CD4-positive, alpha-beta memory T cell (primary cell): ENCODE measurements at regions not wholly inside any gene's neighbourhood (a gene's known extent, or its start where the extent isn't known, plus 50 kb on each side); places are given as distances from the start of the nearest gene placed in this dataset.

Source experiments
- CTCF ChIA-PET: fragments of 350-600 bp; sonication (Branson Sonifier 250); formaldehyde crosslinking; loops from one replicate; lab custom pipeline; 2021; ENCODE audit warnings: inconsistent platforms; ENCODE audit not compliant: partially characterized antibody; lab: Charles Lee
- POLR2A ChIA-PET: fragments of 350-600 bp; sonication (Branson Sonifier 250); formaldehyde crosslinking; loops from one replicate; lab custom pipeline; 2021; ENCODE audit not compliant: partially characterized antibody; lab: Charles Lee
- DNase-seq, 5 donors: peaks; one replicate each; pipeline versions ENCODE4 v3.0.0 to v3.0.0-alpha.2; 2020 to 2022; ENCODE audit warnings: mixed read lengths in 1 of 5
- H3K27ac ChIP-seq: one replicate; pipeline ENCODE4 v1.7.0; 2013; ENCODE audit warnings: low read depth, low read length
- H3K27me3 ChIP-seq: 2 replicates; pipeline ENCODE4 v1.7.0; 2013; ENCODE audit warnings: mild to moderate bottlenecking, low read length, moderate library complexity; ENCODE audit not compliant: insufficient read depth
- H3K36me3 ChIP-seq: 2 replicates; pipeline ENCODE4 v1.7.0; 2013; ENCODE audit warnings: mild to moderate bottlenecking, low read length, moderate library complexity; ENCODE audit not compliant: insufficient read depth
- H3K4me1 ChIP-seq: 2 replicates; pipeline ENCODE4 v1.7.0; 2013; ENCODE audit warnings: mild to moderate bottlenecking, low read length, moderate library complexity; ENCODE audit not compliant: insufficient read depth
- H3K4me3 ChIP-seq, 2 donors: one replicate each; pipeline ENCODE4 v1.7.0; 2013; ENCODE audit warnings: low read length in 2 of 2, mild to moderate bottlenecking in 1 of 2
- H3K9me3 ChIP-seq, 2 donors: one replicate each; pipeline ENCODE4 v1.7.0; 2013; ENCODE audit warnings: low read length in 2 of 2, control low read depth in 1 of 2; ENCODE audit not compliant: control insufficient read depth in 1 of 2
- H3K27ac Mint-ChIP-seq, 7 donors: one replicate each; pipeline ENCODE4 v1.8.0; 2020 to 2021; ENCODE audit warnings: mixed read lengths in 7 of 7, mild to moderate bottlenecking in 6 of 7, inconsistent platforms in 3 of 7, moderate library complexity in 3 of 7
- H3K27me3 Mint-ChIP-seq, 2 donors: one replicate each; pipeline ENCODE4 v1.8.0; 2020 to 2021; ENCODE audit warnings: mixed read lengths in 2 of 2
- H3K36me3 Mint-ChIP-seq, 2 donors: one replicate each; pipeline ENCODE4 v1.8.0; 2020 to 2021; ENCODE audit warnings: mixed read lengths in 2 of 2, inconsistent platforms in 1 of 2, mild to moderate bottlenecking in 1 of 2
- H3K4me1 Mint-ChIP-seq, 4 donors: one replicate each; pipeline ENCODE4 v1.8.0; 2020 to 2021; ENCODE audit warnings: mixed read lengths in 4 of 4, mild to moderate bottlenecking in 1 of 4
- H3K4me3 Mint-ChIP-seq, 8 donors: one replicate each; pipeline ENCODE4 v1.8.0; 2020 to 2021; ENCODE audit warnings: mixed read lengths in 8 of 8, mild to moderate bottlenecking in 7 of 8, moderate library complexity in 6 of 8, inconsistent platforms in 3 of 8
- H3K9me3 Mint-ChIP-seq, 8 donors: one replicate each; pipeline ENCODE4 v1.8.0; 2020 to 2021; ENCODE audit warnings: mixed read lengths in 8 of 8, mild to moderate bottlenecking in 5 of 8, inconsistent platforms in 3 of 8, moderate library complexity in 1 of 8
- intact Hi-C: fragments of 100-400 bp; cut with micrococcal nuclease; formaldehyde crosslinking; loops from one replicate; pipeline ENCODE4 v1.15.1; 2023

GRCh38 chr10:88089498-88089897, 226.1 kb downstream of the PTEN start:
- no peaks in the 10 kb centered on the region for H3K27me3 Mint-ChIP-seq
- intact Hi-C loops, result no loop called here
- no peaks in the 10 kb centered on the region for H3K27me3 ChIP-seq
- H3K9me3 ChIP-seq, result no peaks in the 10 kb centered on the region
- DNase-seq, result no peak
- ChIA-PET POLR2A (interaction anchor here (0.7 to 4.7 kb wide), 2 partner anchors 23 to 227 kb away, joined by 3 to 66 read pairs; partner anchors contain the start of genes KLLN and PTEN), CTCF (interaction anchor here (1.2 to 1.3 kb wide), 2 partner anchors 25 to 28 kb away, joined by 3 to 4 read pairs; no protein-coding TSS in a partner anchor)
- no peak overlapping the region for H3K27ac ChIP-seq
- peaks cover 0 to 4% of the 10 kb centered on the region in 2 donors for H3K36me3 Mint-ChIP-seq
- peak overlapping the region in 1 of 8 donors; percentile 71 for H3K4me3 Mint-ChIP-seq
- no peak overlapping the region for H3K4me3 ChIP-seq
- H3K36me3 ChIP-seq, result no peaks in the 10 kb centered on the region
- peaks cover 36 to 46% (median 42%) of the 10 kb centered on the region in 4 donors for H3K4me1 Mint-ChIP-seq
- H3K9me3 Mint-ChIP-seq, result peaks cover 0 to 4% (median 0%) of the 10 kb centered on the region in 8 donors
- peak overlapping the region in 5 of 7 donors; percentile 24 to 94 (median 91) for H3K27ac Mint-ChIP-seq
- H3K4me1 ChIP-seq, result peaks cover 39% of the 10 kb centered on the region

GRCh38 chr10:88090568-88091214, 227.3 kb downstream of the PTEN start:
- peaks cover 0 to 4% (median 0%) of the 10 kb centered on the region in 8 donors for H3K9me3 Mint-ChIP-seq
- Histone ChIP-seq H3K36me3 (no peaks in the 10 kb centered on the region), H3K9me3 (no peaks in the 10 kb centered on the region), H3K4me3 (no peak overlapping the region), H3K4me1 (peaks cover 39% of the 10 kb centered on the region), H3K27me3 (no peaks in the 10 kb centered on the region), H3K27ac (peak overlapping the region; percentile 34)
- ChIA-PET CTCF (interaction anchor here (0.9 to 3.2 kb wide), 22 partner anchors 12 to 298 kb away, joined by 3 to 27 read pairs (median 4); partner anchors contain the start of genes KLLN and PTEN), POLR2A (interaction anchor here (0.8 to 4.7 kb wide), 9 partner anchors 24 to 299 kb away, joined by 3 to 66 read pairs (median 8); partner anchors contain the start of genes ATAD1, KLLN and PTEN)
- H3K27ac Mint-ChIP-seq, result peak overlapping the region; percentile 82 to 94 (median 92)
- peak overlapping the region in 6 of 8 donors; percentile 2 to 80 (median 60) for H3K4me3 Mint-ChIP-seq
- H3K36me3 Mint-ChIP-seq, result no peaks in the 10 kb centered on the region
- no peaks in the 10 kb centered on the region for H3K27me3 Mint-ChIP-seq
- peaks cover 40 to 47% (median 44%) of the 10 kb centered on the region in 4 donors for H3K4me1 Mint-ChIP-seq
- intact Hi-C loops, result loop anchor here (1.0 to 10.0 kb wide), 5 partner anchors 24 to 298 kb away; no protein-coding TSS in a partner anchor
- no peak for DNase-seq

GRCh38 chr10:88091490-88092061, 228.2 kb downstream of the PTEN start:
- peak overlapping the region; percentile 82 to 94 (median 92) for H3K27ac Mint-ChIP-seq
- ChIA-PET POLR2A (interaction anchor here (0.7 to 4.7 kb wide), 12 partner anchors 25 to 491 kb away, joined by 3 to 66 read pairs (median 4); partner anchors contain the start of genes ATAD1, KLLN, PTEN and RNLS), CTCF (interaction anchor here (0.9 to 3.2 kb wide), 23 partner anchors 13 to 298 kb away, joined by 3 to 27 read pairs (median 5); partner anchors contain the start of genes KLLN and PTEN)
- Histone ChIP-seq H3K9me3 (no peaks in the 10 kb centered on the region), H3K36me3 (no peaks in the 10 kb centered on the region), H3K4me1 (peaks cover 39% of the 10 kb centered on the region), H3K4me3 (no peak overlapping the region), H3K27me3 (no peaks in the 10 kb centered on the region), H3K27ac (peak overlapping the region; percentile 34)
- peaks cover 40 to 47% (median 44%) of the 10 kb centered on the region in 4 donors for H3K4me1 Mint-ChIP-seq
- H3K4me3 Mint-ChIP-seq, result peak overlapping the region in 6 of 8 donors; percentile 2 to 80 (median 62)
- no peaks in the 10 kb centered on the region for H3K27me3 Mint-ChIP-seq
- no peaks in the 10 kb centered on the region for H3K36me3 Mint-ChIP-seq
- intact Hi-C loops, result loop anchor here (1.0 to 10.0 kb wide), 5 partner anchors 25 to 297 kb away; no protein-coding TSS in a partner anchor
- H3K9me3 Mint-ChIP-seq, result peaks cover 0 to 4% (median 0%) of the 10 kb centered on the region in 8 donors
- DNase-seq, result peak; percentile 72 to 83 (median 82)

- H3K27ac ChIP-seq, result no peak overlapping the region
- CTCF ChIA-PET, result interaction anchor here (1.0 to 3.2 kb wide), 18 partner anchors 14 to 297 kb away, joined by 3 to 27 read pairs (median 5); partner anchors contain the start of genes KLLN and PTEN
- H3K27ac Mint-ChIP-seq, result peak overlapping the region; percentile 61 to 92 (median 86)
- H3K36me3 ChIP-seq, result no peaks in the 10 kb centered on the region
- no peaks in the 10 kb centered on the region for H3K36me3 Mint-ChIP-seq
- no peaks in the 10 kb centered on the region for H3K27me3 ChIP-seq
- H3K4me3 ChIP-seq, result no peak overlapping the region
- intact Hi-C loops, result loop anchor here (10.0 kb wide), 2 partner anchors 137 to 183 kb away; no protein-coding TSS in a partner anchor
- peaks cover 40 to 47% (median 44%) of the 10 kb centered on the region in 4 donors for H3K4me1 Mint-ChIP-seq
- H3K27me3 Mint-ChIP-seq, result no peaks in the 10 kb centered on the region
- H3K9me3 ChIP-seq, result no peaks in the 10 kb centered on the region
- POLR2A ChIA-PET, result interaction anchor here (1.0 to 4.7 kb wide), 8 partner anchors 26 to 491 kb away, joined by 3 to 66 read pairs (median 8); partner anchors contain the start of genes ATAD1, KLLN, PTEN and RNLS
- DNase-seq, result no peak
- peaks cover 0 to 4% (median 0%) of the 10 kb centered on the region in 8 donors for H3K9me3 Mint-ChIP-seq
- peak overlapping the region in 2 of 8 donors; percentile 50 to 54 for H3K4me3 Mint-ChIP-seq
- H3K4me1 ChIP-seq, result peaks cover 39% of the 10 kb centered on the region
Observed at GRCh38 chr10:88092265-88092664, 228.8 kb downstream of the PTEN start.

GRCh38 chr10:88092973-88093372, 229.5 kb downstream of the PTEN start:
- H3K9me3 Mint-ChIP-seq, result peaks cover 0 to 4% (median 0%) of the 10 kb centered on the region in 8 donors
- H3K36me3 ChIP-seq, result no peaks in the 10 kb centered on the region
- no peak overlapping the region for H3K4me3 ChIP-seq
- peak overlapping the region; percentile 26 to 92 (median 82) for H3K27ac Mint-ChIP-seq
- peaks cover 40 to 47% (median 44%) of the 10 kb centered on the region in 4 donors for H3K4me1 Mint-ChIP-seq
- H3K27me3 ChIP-seq, result no peaks in the 10 kb centered on the region
- ChIA-PET POLR2A (interaction anchor here (3.8 to 4.7 kb wide), 2 partner anchors 230 to 293 kb away, joined by 22 to 66 read pairs; partner anchors contain the start of genes KLLN and PTEN), CTCF (interaction anchor here (1.6 to 3.2 kb wide), 4 partner anchors 15 to 231 kb away, joined by 5 to 27 read pairs (median 14); partner anchors contain the start of genes KLLN and PTEN)
- DNase-seq, result peak in 2 of 5 donors; percentile 4 to 15
- no peak overlapping the region for H3K27ac ChIP-seq
- H3K36me3 Mint-ChIP-seq, result no peaks in the 10 kb centered on the region
- no peaks in the 10 kb centered on the region for H3K9me3 ChIP-seq
- H3K27me3 Mint-ChIP-seq, result no peaks in the 10 kb centered on the region
- peaks cover 39% of the 10 kb centered on the region for H3K4me1 ChIP-seq
- peak overlapping the region in 3 of 8 donors; percentile 2 to 28 (median 2) for H3K4me3 Mint-ChIP-seq
- intact Hi-C loops, result loop anchor here (10.0 kb wide), 2 partner anchors 138 to 182 kb away; no protein-coding TSS in a partner anchor

GRCh38 chr10:88094795-88095194, 231.4 kb downstream of the PTEN start:
- no peak for DNase-seq
- Histone ChIP-seq H3K9me3 (no peaks in the 10 kb centered on the region), H3K4me3 (no peak overlapping the region), H3K36me3 (no peaks in the 10 kb centered on the region), H3K27me3 (no peaks in the 10 kb centered on the region), H3K27ac (no peak overlapping the region), H3K4me1 (peaks cover 36% of the 10 kb centered on the region)
- intact Hi-C loops, result loop anchor here (10.0 kb wide), 2 partner anchors 140 to 180 kb away; no protein-coding TSS in a partner anchor
- peaks cover 0 to 4% (median 0%) of the 10 kb centered on the region in 8 donors for H3K9me3 Mint-ChIP-seq
- CTCF ChIA-PET, result no interaction called here
- H3K4me1 Mint-ChIP-seq, result peaks cover 37 to 46% (median 41%) of the 10 kb centered on the region in 4 donors
- H3K4me3 Mint-ChIP-seq, result peak overlapping the region in 1 of 8 donors; percentile 1
- POLR2A ChIA-PET, result interaction anchor here (0.5 kb wide), 1 partner anchor 233 kb away, joined by 6 read pairs; no protein-coding TSS in a partner anchor
- H3K27me3 Mint-ChIP-seq, result no peaks in the 10 kb centered on the region
- peak overlapping the region in 3 of 7 donors; percentile 10 for H3K27ac Mint-ChIP-seq
- H3K36me3 Mint-ChIP-seq, result no peaks in the 10 kb centered on the region
